ENCODE measurements at regions not wholly inside any gene's neighbourhood (a gene's known extent, or its start where the extent isn't known, plus 50 kb on each side); places are given as distances from the start of the nearest gene placed in this dataset.

- no peak for DNase-seq (ENCODE audit: low spot score)
- Histone ChIP-seq H3K27me3 (replicated peaks; ENCODE audit: insufficient read depth, low read depth, low read length, poor library complexity) (peaks cover 53% of the 10 kb centered on the region), H3K9me3 (ENCODE audit: low read depth, low read length, poor library complexity, severe bottlenecking) (no peaks in the 10 kb centered on the region), H3K36me3 (ENCODE audit: insufficient read depth, low read length, poor library complexity, severe bottlenecking) (no peaks in the 10 kb centered on the region), H3K4me1 (ENCODE audit: insufficient read depth, low read length, poor library complexity, severe bottlenecking) (no peaks in the 10 kb centered on the region), H3K4me3 (ENCODE audit: low read depth, low read length, poor library complexity, severe bottlenecking) (no peak overlapping the region), H3K27ac (ENCODE audit: low read depth, low read length, poor library complexity, severe bottlenecking) (no peak overlapping the region)
- no peak for TF ChIP-seq EZH2 (IDR thresholded peaks at IDR 0.05; ENCODE audit: borderline replicate concordance, low read depth, low read length, poor library complexity, severe bottlenecking)
- TF ChIP-seq CTCF (conservative IDR thresholded peaks at IDR 0.05; ENCODE audit: low read depth, low read length) = no peak
- CTCF ChIA-PET = interaction anchor here (1.3 kb wide), 1 partner anchor 264 kb away, joined by 4 read pairs; no protein-coding TSS in a partner anchor
- POLR2A ChIA-PET (ENCODE audit: low non-redundant PET) = no interaction called here
- BruUV-seq (replicated peaks) = no TSS peak
- intact Hi-C loops (cut with micrococcal nuclease; ENCODE audit: unreplicated experiment) = no loop called here
These were observed 221.0 kb downstream of the HIPK3 start for GRCh38 chr11:33478111-33478573.

- H3K27ac ChIP-seq (ENCODE audit: low read depth, low read length, poor library complexity, severe bottlenecking) = no peak overlapping the region
- intact Hi-C loops (cut with micrococcal nuclease; ENCODE audit: unreplicated experiment) = no loop called here
- peaks cover 53% of the 10 kb centered on the region for H3K27me3 ChIP-seq (replicated peaks; ENCODE audit: insufficient read depth, low read depth, low read length, poor library complexity)
- no peaks in the 10 kb centered on the region for H3K9me3 ChIP-seq (ENCODE audit: low read depth, low read length, poor library complexity, severe bottlenecking)
- no peak for DNase-seq (ENCODE audit: low spot score)
- CTCF ChIA-PET = no interaction called here
- TF ChIP-seq EZH2 (IDR thresholded peaks at IDR 0.05; ENCODE audit: borderline replicate concordance, low read depth, low read length, poor library complexity, severe bottlenecking) (no peak), CTCF (conservative IDR thresholded peaks at IDR 0.05; ENCODE audit: low read depth, low read length) (no peak)
- no peaks in the 10 kb centered on the region for H3K36me3 ChIP-seq (ENCODE audit: insufficient read depth, low read length, poor library complexity, severe bottlenecking)
- POLR2A ChIA-PET (ENCODE audit: low non-redundant PET) = no interaction called here
- H3K4me1 ChIP-seq (ENCODE audit: insufficient read depth, low read length, poor library complexity, severe bottlenecking) = no peaks in the 10 kb centered on the region
- BruUV-seq (replicated peaks) = no TSS peak
- no peak overlapping the region for H3K4me3 ChIP-seq (ENCODE audit: low read depth, low read length, poor library complexity, severe bottlenecking)
These were observed 219.9 kb downstream of the HIPK3 start for GRCh38 chr11:33476945-33477606.

GRCh38 chr11:33475993-33476392 is 218.8 kb downstream of the HIPK3 start:
- TF ChIP-seq EZH2 (IDR thresholded peaks at IDR 0.05; ENCODE audit: borderline replicate concordance, low read depth, low read length, poor library complexity, severe bottlenecking) = no peak
- no peak for TF ChIP-seq CTCF (conservative IDR thresholded peaks at IDR 0.05; ENCODE audit: low read depth, low read length)
- CTCF ChIA-PET = no interaction called here
- no TSS peak for BruUV-seq (replicated peaks)
- Histone ChIP-seq H3K9me3 (ENCODE audit: low read depth, low read length, poor library complexity, severe bottlenecking) (no peaks in the 10 kb centered on the region), H3K27me3 (replicated peaks; ENCODE audit: insufficient read depth, low read depth, low read length, poor library complexity) (peaks cover 50% of the 10 kb centered on the region), H3K36me3 (ENCODE audit: insufficient read depth, low read length, poor library complexity, severe bottlenecking) (no peaks in the 10 kb centered on the region), H3K27ac (ENCODE audit: low read depth, low read length, poor library complexity, severe bottlenecking) (no peak overlapping the region), H3K4me1 (ENCODE audit: insufficient read depth, low read length, poor library complexity, severe bottlenecking) (no peaks in the 10 kb centered on the region), H3K4me3 (ENCODE audit: low read depth, low read length, poor library complexity, severe bottlenecking) (no peak overlapping the region)
- peak; percentile 79 for DNase-seq (ENCODE audit: low spot score)
- POLR2A ChIA-PET (ENCODE audit: low non-redundant PET) = no interaction called here
- intact Hi-C loops (cut with micrococcal nuclease; ENCODE audit: unreplicated experiment) = no loop called here

All from A673 (cell line).